IPS DF 6.9 (cell line): ENCODE measurements at regions not wholly inside any gene's neighbourhood (a gene's known extent, or its start where the extent isn't known, plus 50 kb on each side); places are given as distances from the start of the nearest gene placed in this dataset.
"Not testable (repeated sequence)": the region's sequence is repeated elsewhere in the genome, so short reads cannot be mapped to it uniquely, and the experiment has no call there.

Experiments
- DNase-seq: peaks from one replicate; pipeline ENCODE4 v3.0.0-alpha.2; 2013; ENCODE audit warnings: low read depth, low spot score
- H3K27ac ChIP-seq: one replicate; pipeline ENCODE4 v1.5.1; 2013; ENCODE audit warnings: low read length, control low read depth
- H3K27me3 ChIP-seq: 2 replicates; pipeline ENCODE4 v1.6.1; 2013; ENCODE audit warnings: mild to moderate bottlenecking, low read length; ENCODE audit not compliant: control insufficient read depth, insufficient read depth
- H3K36me3 ChIP-seq: 2 replicates; pipeline ENCODE4 v1.6.1; 2013; ENCODE audit warnings: low read length; ENCODE audit not compliant: control insufficient read depth, insufficient read depth
- H3K4me1 ChIP-seq: 2 replicates; pipeline ENCODE4 v1.6.1; 2013; ENCODE audit warnings: low read length; ENCODE audit not compliant: control insufficient read depth, insufficient read depth
- H3K4me3 ChIP-seq: 2 replicates; pipeline ENCODE4 v1.5.1; 2013; ENCODE audit warnings: mild to moderate bottlenecking, low read length
- H3K9me3 ChIP-seq: 2 replicates; pipeline ENCODE4 v1.6.1; 2013; ENCODE audit warnings: low read length, inconsistent platforms; ENCODE audit not compliant: control insufficient read depth, insufficient read depth
- WGBS: extraction: QIAGEN DNeasy Blood & Tissue Kit; methylation state at CpG from one replicate; pipeline ENCODE4 v1.1.7; 2013; ENCODE audit warnings: mixed read lengths, missing lambda C conversion rate; ENCODE audit not compliant: insufficient read length, insufficient coverage; 5-methylcytosine and 5-hydroxymethylcytosine counted together

GRCh38 chr9:42931045-42931444 is 747.6 kb downstream of the SPATA31A6 start:
- no CpG with 5 or more reads among the region's 5 CpGs for WGBS
- not testable (repeated sequence) for H3K4me1 ChIP-seq, H3K4me3 ChIP-seq, H3K27me3 ChIP-seq, DNase-seq, H3K9me3 ChIP-seq, H3K36me3 ChIP-seq, H3K27ac ChIP-seq

- not testable (repeated sequence) for H3K36me3 ChIP-seq, H3K4me1 ChIP-seq, H3K27me3 ChIP-seq, H3K4me3 ChIP-seq, H3K9me3 ChIP-seq, H3K27ac ChIP-seq, DNase-seq
- no CpG with 5 or more reads among the region's 2 CpGs for WGBS
Measured at GRCh38 chr9:42937583-42938235, 754.2 kb downstream of the SPATA31A6 start.

GRCh38 chr9:42947050-42947449 is 763.6 kb downstream of the SPATA31A6 start:
- not testable (repeated sequence) for H3K36me3 ChIP-seq, H3K27ac ChIP-seq, H3K4me1 ChIP-seq, DNase-seq, H3K4me3 ChIP-seq, H3K9me3 ChIP-seq, H3K27me3 ChIP-seq
- no CpG with 5 or more reads among the region's 4 CpGs for WGBS

- not testable (repeated sequence) for H3K27me3 ChIP-seq, H3K9me3 ChIP-seq, H3K4me1 ChIP-seq, H3K27ac ChIP-seq, H3K4me3 ChIP-seq, H3K36me3 ChIP-seq
- DNase-seq = peak; percentile 13
- no CpG with 5 or more reads among the region's 2 CpGs for whole genome bisulfite sequencing
Measured at GRCh38 chr9:42951239-42951638, 767.8 kb downstream of the SPATA31A6 start.

- H3K27me3 ChIP-seq, H3K27ac ChIP-seq, H3K4me3 ChIP-seq, DNase-seq, H3K4me1 ChIP-seq, H3K36me3 ChIP-seq, H3K9me3 ChIP-seq: not testable (repeated sequence)
- no CpG with 5 or more reads among the region's 2 CpGs for WGBS
Measured at GRCh38 chr9:42965155-42965554, 781.7 kb downstream of the SPATA31A6 start.

- not testable (repeated sequence) for DNase-seq, H3K4me3 ChIP-seq, H3K36me3 ChIP-seq, H3K4me1 ChIP-seq, H3K27ac ChIP-seq, H3K9me3 ChIP-seq, H3K27me3 ChIP-seq
- no CpG with 5 or more reads among the region's 10 CpGs for WGBS
Measured at GRCh38 chr9:42971872-42972271, 788.4 kb downstream of the SPATA31A6 start.

GRCh38 chr9:42974725-42975124 is 791.3 kb downstream of the SPATA31A6 start:
- no CpG with 5 or more reads among the region's 31 CpGs for WGBS
- H3K9me3 ChIP-seq, H3K36me3 ChIP-seq, H3K27ac ChIP-seq, H3K4me3 ChIP-seq, H3K27me3 ChIP-seq, H3K4me1 ChIP-seq: not testable (repeated sequence)
- peak; percentile 4 for DNase-seq

GRCh38 chr9:42984761-42985160 is 801.3 kb downstream of the SPATA31A6 start:
- DNase-seq, H3K4me3 ChIP-seq, H3K36me3 ChIP-seq, H3K9me3 ChIP-seq, H3K27me3 ChIP-seq, H3K4me1 ChIP-seq, H3K27ac ChIP-seq: not testable (repeated sequence)
- WGBS = no CpG with 5 or more reads among the region's 14 CpGs
